NOMO-1 treated with DMSO at 0.1 percent for 48 hours (cell line): ENCODE measurements at regions not wholly inside any gene's neighbourhood (a gene's known extent, or its start where the extent isn't known, plus 50 kb on each side); places are given as distances from the start of the nearest gene placed in this dataset.
"Not testable (repeated sequence)": the region's sequence is repeated elsewhere in the genome, so short reads cannot be mapped to it uniquely, and the experiment has no call there.

Source experiments
- DNase-seq: peaks from one replicate; lab custom pipeline; 2025; ENCODE audit not compliant: unreplicated experiment; lab: John Stamatoyannopoulos, UW

DNA sequence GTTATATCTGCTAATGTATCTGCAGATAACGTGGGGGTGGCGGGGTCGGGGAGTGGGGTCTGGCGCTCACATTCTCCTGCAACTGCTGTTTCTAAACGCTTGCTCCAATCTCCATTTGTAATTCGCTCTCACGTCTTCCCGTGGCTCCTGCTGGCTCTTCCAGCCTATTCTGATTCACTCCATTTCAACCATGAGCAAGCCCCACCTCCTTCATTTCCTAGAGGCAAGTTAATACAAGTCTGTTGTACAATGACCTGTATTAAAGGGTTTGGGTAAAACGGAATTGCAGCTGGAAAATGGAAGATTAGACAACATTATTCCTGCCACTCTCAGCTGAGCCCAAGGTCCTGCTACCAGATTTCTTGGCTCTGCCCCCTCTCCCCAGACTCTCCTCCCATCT lies 132.3 kb downstream of the CSNK2A3 start:
- DNase-seq = no peak

GRCh38 chr11:11218629-11218986 lies 134.4 kb downstream of the CSNK2A3 start:
- DNase-seq = no peak

- no peak for DNase-seq
These were observed 135.0 kb downstream of the CSNK2A3 start for GRCh38 chr11:11217929-11218628.

DNA sequence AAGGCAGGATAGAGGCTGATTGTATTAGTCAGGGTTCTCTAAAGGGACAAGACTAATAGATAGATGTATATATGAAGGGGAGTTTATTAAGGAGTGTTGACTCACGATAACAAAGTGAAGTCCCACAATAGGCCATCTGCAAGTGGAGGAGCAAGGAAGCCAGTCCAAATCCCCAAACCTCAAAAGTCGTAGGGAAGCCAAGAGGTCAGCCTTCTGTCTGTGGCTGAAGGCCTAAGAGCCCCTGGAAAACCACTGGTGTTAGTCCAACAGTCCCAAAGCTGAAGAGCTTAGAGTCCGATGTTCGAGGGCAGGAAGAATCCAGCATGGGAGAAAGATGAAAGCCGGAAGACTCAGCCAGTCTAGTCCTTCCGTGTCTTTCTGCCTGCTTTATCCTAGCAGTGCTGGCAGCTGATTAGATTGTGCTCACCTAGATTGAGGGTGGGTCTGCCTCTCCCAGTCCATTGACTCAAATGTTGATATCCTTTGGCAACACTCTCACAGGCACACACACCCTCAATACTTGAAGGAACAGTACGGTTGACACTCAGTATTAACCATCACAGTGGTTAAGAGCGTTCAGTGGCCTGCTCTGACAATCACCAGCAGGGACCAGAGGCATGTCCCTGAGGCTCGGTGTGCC lies 135.6 kb downstream of the CSNK2A3 start:
- DNase-seq = no peak

DNA sequence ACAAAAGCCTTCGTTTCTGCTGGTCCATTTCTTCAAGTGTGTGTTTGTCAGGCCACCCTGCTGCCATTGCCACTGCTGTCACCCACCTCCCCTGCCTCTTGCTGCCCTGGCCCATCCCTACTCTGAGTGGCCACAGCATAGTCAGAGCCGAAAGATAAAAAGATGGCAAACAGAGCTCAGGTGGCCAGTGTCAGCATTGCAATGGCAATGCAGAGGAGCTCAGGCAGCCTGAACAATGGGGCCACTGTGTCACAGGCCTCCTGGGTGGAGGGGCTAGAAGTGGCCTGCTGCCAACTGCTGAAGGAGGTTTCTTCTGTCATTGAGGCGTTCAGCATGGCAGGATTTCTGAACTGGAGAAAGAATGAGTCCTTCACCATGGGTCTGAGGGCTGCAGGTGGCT lies 137.1 kb downstream of the CSNK2A3 start:
- no peak for DNase-seq

GRCh38 chr11:11215058-11215815 lies 137.8 kb downstream of the CSNK2A3 start:
- no peak for DNase-seq

GRCh38 chr11:11213117-11213516 lies 139.9 kb downstream of the CSNK2A3 start:
- DNase-seq = no peak

DNA sequence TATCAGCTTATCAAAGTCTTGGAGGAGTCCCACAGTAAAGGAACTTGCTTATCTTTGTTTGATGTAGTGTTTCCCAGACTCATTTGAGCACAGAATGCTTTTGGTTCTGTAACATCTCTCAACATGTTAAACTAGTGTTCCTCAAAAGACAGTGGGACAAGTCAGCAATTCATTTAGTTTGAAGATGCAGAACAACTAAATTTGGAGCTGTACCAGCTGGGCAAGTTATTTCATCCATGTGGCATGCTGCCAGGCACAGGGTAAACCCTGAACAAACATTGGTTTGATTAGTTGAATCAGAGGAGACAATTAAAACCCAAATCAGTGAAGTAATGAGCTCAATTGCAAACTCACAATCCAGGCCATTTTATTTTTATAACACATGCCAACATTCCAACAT lies 141.2 kb downstream of the CSNK2A3 start:
- no peak for DNase-seq

DNA sequence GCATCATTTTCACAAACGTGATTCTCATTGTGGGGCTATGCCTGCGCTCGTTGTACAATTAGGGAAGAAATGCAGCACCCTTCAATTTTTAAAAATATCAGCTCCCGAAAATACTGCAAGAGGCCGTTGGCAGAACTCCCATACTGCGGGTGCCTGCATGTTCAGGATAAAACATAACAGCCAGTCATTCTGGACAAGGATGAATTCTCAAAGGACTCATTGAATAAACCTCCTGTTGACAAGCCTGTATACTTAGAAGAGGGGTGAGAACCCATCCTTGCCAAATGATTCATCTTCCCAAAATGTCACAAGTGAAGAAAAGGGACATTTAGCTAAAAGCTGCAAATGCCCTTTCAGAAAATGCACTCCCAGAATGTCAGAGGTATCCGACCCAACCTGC lies 141.9 kb downstream of the CSNK2A3 start:
- no peak for DNase-seq

DNA sequence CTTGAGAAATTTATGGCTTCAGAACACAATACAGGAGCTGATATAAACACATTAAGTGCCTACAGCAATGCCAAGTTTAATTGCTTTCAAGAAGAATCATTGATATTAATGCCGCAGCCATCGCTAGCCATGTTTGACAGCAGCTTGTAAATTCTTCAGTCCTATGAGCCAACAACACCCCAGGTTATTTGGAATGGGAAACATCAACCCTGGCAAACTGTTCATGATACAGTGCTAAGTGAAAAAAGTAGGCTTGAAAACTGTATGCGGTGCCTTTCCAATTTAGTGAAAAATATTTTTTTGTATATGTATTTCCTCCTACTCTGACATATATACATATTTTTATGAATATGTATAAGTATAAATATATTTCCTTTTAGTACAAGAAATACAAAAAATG lies 142.6 kb downstream of the CSNK2A3 start:
- no peak for DNase-seq

GRCh38 chr11:11209967-11210366 lies 143.1 kb downstream of the CSNK2A3 start:
- no peak for DNase-seq

GRCh38 chr11:11208994-11209393 lies 144.1 kb downstream of the CSNK2A3 start:
- DNase-seq = no peak

DNA sequence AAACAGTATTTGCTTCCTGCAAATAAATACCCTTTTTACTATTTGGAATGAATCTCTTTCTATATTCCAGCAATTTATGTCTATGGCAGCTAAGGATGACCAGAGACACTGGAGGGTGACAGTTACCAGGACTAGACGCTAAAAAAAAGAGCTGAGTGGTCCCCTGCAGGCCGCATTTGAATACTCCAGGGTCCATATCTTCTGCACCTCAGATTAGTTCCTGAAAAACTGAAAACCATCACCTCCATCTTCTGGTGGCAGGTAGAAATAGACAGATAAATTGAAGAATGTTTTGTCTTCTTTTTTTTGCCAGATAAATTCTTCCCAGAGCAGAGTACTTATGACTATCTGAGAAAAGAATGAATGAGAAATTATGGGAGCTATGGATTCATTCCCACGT lies 145.6 kb downstream of the CSNK2A3 start:
- DNase-seq = no peak

- no peak for DNase-seq
These were observed 146.6 kb downstream of the CSNK2A3 start for GRCh38 chr11:11206484-11206883.

- DNase-seq = no peak
These were observed 150.2 kb downstream of the CSNK2A3 start for GRCh38 chr11:11202885-11203284.

DNA sequence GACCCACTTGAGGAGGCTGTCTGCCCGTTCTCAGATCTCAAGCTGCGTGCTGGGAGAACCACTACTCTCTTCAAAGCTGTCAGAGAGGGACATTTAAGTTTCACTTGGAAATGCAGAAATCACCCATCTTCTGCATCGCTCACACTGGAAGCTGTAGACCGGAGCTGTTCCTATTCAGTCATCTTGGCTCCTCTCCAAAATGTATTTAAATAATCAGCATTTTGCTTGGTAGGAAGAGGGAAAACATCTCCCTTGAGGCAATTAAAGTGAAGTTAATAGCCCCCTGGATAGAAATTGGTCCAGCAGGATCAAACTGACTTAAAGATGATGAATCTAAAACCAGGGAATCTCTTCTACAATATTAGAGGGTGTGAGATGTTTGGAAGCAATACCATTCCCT lies 151.7 kb downstream of the CSNK2A3 start:
- DNase-seq = not testable (repeated sequence)

- no peak for DNase-seq
These were observed 160.5 kb downstream of the CSNK2A3 start for GRCh38 chr11:11192541-11192940.

GRCh38 chr11:11189506-11189905 lies 163.5 kb downstream of the CSNK2A3 start:
- no peak for DNase-seq

GRCh38 chr11:11186249-11186648 lies 166.8 kb downstream of the CSNK2A3 start:
- DNase-seq = no peak

- DNase-seq = no peak
These were observed 170.8 kb downstream of the CSNK2A3 start for GRCh38 chr11:11182261-11182660.

DNA sequence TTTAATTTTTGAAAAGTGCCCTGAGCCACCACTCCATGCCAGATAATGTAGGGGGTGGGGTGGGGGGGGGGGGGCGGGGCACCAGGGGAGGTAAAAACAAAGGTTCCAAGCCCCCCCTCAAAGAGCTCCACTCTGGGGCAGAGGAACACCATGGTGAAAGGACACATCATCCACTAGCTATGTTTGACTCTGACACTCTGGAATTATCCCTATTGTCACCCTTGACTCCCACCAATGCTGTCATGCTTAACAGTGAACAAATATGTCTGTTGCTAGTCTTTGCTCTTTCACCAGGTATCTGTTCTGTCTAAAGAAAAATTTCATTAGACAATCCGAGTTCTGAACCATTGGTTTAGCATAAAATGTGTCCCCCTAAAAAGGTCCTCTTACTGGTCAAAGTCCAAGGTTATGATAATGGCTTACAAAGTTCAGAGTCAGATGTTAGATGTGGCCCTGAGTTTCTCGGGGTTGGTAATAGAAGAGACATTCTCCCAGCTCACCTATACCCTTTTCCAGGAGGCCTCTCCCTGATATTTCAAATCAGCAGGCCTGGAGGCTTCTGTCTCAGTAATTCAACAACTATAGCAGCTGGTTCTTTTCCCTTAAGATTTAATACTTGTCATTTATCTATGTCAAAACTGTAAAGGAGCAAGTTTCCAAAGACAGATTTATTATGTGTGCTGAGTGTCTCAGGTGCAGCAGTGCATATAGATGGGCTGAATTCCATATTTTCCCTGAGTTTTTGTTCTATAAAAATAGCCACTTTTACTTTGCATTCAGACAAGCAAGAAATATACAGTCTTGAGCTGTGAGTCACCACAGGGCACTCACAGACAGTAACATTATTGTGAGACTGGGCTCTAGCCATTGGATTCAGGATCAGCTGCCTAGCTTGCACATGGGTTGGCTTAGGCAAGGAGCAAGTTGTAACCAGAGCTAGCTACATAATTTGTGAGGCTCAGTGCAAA lies 174.1 kb downstream of the CSNK2A3 start:
- no peak for DNase-seq
